Activated CD8-positive, alpha-beta memory T cell treated with anti-CD3 and anti-CD28 coated beads, Interleukin-2, amount 50 U/mL, for 24 hours (primary cell): ENCODE measurements at regions not wholly inside any gene's neighbourhood (a gene's known extent, or its start where the extent isn't known, plus 50 kb on each side); places are given as distances from the start of the nearest gene placed in this dataset.

ENCODE experiments used
- DNase-seq: peaks from one replicate; pipeline ENCODE4 v3.0.0-alpha.2; 2020; ENCODE audit errors: extremely low read depth

GRCh38 chr10:14468023-14468441 lies 137.3 kb upstream of the FRMD4A start:
- no peak for DNase-seq

DNA sequence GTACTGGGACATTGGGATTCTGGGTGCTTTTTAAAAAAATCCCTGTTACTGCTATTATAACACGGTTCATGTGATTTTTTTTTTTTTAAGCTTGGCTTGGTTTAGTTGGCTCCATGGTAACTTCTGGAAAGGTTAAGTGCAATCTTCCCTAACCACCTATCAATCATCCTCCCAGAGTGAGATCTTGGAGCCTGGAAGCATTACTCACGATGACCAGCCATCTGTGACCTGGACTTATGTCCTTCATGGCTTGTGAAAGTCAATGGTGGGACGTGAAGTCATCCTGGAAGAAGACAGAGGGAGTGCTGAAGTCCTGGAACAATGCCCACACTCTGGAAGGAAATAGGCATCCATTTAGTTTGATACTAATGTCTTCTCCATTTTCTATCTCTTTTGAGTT lies 135.5 kb upstream of the FRMD4A start:
- no peak for DNase-seq

DNA sequence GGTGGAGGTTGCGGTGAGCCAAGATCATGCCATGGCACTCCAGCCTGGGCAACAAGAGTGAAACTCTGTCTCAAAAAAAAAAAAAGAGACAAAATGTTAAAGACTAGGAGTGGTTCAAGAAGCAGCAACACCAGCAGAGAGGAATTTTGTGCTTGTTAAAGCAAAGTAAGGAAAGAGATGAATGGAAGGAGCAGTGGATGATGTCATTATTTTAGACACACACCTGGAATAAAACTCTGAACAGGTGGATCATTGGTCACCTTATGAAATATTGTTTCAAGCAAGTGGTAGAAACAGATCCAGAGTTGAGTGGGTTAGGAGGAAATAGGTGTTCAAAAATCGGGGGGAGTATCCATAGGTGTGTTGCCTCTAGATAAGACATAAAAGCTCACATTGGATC lies 129.7 kb upstream of the FRMD4A start:
- no peak for DNase-seq

GRCh38 chr10:14459665-14460064 lies 128.9 kb upstream of the FRMD4A start:
- no peak for DNase-seq

DNA sequence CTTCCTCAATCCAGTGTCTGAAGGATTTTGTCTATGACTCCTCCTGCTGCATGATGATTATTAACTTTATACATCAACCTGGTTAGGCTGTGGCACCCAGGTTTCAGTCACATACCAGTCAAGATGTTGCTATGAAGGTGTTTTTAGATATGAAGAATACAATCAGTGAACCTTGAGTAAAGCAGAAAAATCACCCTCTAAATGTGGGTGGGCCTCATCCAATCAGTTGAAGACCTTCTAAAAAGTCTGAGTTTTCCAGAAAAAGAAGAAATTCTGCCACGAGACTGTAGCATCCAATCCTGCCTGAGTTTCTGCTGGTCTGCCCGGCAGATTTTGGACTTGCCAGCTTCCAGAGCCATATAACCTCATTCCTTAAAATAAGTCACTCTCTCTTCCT lies 126.1 kb upstream of the FRMD4A start:
- no peak for DNase-seq

DNA sequence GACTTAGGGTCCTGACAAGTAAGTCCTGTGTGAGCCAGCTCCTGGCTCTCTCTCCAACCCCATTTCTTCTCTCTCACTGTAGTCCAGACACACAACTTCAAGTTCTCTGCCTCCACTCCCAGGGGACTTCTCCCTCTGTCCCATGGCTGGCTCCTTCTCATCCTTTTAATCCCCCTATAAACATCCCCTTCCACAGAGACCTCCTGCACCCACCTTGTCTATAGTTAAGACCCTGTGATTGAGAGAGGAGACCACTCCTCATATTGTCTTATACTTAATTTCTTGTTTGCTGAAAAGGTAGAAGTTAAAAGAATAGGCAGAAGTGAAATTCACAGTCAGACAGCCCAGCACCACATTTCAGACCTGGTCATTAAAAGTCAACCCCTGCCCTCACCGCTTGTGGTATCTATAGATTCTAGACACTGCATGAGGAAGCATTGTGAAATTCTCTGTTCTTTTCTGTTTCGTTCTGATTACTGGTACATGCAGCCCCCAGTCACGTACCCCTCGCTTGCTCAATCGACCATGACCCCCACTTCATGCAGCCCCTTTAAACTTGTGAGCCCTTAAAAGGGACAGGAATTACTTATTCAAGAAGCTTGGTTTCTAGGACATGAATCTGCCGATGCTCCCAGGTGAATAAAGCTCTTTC lies 125.6 kb upstream of the FRMD4A start:
- DNase-seq = no peak

DNA sequence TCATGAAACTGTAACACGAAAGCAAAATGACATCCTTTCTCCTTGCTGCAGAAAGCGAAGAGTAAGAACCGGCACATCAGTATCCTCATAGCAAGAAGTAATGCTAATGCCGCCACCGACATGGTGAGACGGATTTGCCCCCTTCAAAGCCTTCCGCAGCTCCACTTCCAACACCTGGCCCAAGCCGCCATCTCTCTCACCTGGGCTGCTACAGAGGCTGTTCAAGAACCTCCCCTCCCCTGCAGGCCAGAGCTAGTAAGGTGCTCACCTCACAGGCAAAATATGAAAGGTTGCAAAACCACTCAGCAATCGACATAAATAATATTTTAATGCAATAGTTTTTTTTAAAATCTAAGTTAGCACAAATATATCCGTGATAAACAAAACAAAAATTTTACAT lies 123.9 kb upstream of the FRMD4A start:
- no peak for DNase-seq

- no peak for DNase-seq
These were observed 123.5 kb upstream of the FRMD4A start for GRCh38 chr10:14454206-14454605.

GRCh38 chr10:14453593-14453992 lies 122.9 kb upstream of the FRMD4A start:
- DNase-seq = no peak

GRCh38 chr10:14451341-14451740 lies 120.6 kb upstream of the FRMD4A start:
- DNase-seq = no peak

DNA sequence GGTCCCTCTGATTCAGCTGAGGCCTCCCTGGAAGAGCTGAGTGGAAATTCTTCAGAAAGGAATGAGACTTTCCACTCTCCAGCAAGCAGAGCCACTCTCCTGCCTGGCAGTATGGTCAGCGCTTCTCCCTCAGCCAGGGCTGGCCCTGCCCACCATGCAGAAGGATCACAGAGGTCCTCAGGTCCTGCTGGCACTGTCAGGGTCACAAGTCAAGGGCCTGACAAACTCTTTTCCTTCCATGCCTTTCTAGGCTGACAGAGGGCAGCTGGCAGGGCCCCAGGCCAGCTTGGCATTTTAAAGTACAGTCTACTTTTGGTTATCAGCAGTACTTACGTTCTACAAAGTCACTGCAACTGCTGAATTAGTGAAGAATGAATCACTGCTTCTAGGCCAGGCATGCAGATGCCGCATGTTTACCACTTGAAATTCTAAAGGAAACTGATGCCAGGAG lies 119.3 kb upstream of the FRMD4A start:
- DNase-seq = no peak

DNA sequence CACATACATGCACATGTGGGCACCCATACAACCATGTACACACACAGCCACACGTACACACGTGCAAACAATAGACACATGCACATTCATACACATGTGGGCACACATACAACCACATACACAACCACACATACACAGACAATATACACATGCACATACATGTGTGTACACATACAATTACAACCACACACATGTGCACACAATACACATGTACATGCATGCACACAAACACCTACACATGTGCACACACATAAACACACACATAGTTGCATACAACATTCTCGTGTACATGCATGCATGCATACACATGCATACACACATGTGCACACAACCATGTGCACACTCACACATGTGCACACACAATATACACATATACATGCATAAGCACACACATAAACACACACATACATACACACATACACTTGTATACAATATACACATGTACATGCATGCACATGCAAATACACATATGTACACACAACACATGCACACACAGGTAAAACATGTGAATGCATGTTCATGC lies 118.6 kb upstream of the FRMD4A start:
- no peak for DNase-seq

- no peak for DNase-seq
These were observed 117.7 kb upstream of the FRMD4A start for GRCh38 chr10:14448197-14448990.

DNA sequence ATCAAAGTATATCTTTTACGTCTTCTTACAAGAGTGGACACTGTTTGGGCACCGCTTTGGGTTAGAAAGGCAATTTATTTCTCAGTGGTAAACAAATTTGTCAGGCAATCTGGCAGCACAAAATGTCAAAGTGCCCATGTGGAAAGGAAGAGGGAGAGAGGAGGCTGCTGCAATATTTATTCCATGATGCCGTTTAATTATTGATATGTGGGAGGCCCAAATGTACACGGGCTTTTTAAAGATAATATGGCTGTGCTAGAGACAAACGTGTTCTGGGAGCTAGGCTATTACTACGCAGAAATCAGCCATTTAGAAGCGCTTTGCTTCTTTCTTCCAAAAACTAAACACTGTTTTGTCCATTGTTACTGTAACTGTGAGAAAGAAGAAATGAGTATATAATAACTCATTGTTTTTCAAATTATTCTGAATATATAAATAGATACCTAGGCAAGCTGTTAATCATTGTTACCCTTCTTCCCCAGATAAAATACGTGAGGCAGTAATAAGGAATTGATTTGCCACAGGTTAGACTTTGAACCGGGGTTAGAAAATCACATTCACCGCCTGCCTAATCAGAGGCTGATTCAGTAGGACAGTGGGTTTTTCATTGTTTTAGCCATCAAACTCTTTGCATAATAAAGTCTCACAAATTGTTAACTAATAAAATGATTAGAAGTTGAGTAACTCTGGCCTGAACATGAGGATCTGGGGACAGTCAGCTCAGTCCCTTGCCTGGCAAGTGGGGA lies 116.5 kb upstream of the FRMD4A start:
- no peak for DNase-seq

GRCh38 chr10:14439451-14440259 lies 108.9 kb upstream of the FRMD4A start:
- no peak for DNase-seq

DNA sequence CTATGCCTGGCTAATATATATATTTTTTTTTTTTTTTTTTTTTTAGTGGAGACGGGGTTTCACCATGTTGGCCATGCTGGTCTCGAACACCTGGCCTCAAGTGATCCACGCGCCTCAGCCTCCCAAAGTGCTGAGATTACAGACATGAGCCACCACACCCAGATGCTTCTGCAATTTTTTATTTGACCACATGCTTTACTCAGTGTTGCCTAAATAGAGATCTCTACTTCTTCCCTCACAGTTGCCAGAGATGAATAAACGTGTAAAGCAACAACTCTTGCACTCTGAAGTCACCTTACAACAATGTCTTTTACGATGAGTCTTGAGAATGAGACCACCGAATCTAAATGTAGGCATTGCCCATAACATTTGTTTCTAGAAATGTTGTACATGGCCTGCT lies 107.9 kb upstream of the FRMD4A start:
- DNase-seq = no peak

- DNase-seq = no peak
These were observed 107.3 kb upstream of the FRMD4A start for GRCh38 chr10:14438057-14438456.

- no peak for DNase-seq
These were observed 105.4 kb upstream of the FRMD4A start for GRCh38 chr10:14435976-14436632.

- DNase-seq = no peak
These were observed 102.4 kb upstream of the FRMD4A start for GRCh38 chr10:14433147-14433546.

DNA sequence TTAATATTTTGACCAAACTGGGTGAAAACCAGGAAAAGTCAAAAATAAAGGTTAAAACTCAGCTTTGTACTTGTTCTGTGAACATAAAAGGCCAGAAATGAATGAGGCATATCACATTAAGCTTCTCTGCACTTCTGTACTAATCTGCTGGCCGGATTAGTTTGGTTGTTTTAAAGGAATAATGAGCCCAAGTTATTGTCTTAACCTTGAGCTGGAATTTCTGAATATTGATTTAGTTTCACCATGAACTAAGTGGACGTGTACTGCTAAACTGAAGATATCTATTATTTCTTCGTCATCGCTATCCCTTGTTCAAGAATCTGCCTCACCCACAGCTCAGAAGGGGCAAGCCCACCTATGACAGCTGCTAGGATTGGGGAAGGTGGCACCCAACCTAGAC lies 101.1 kb upstream of the FRMD4A start:
- DNase-seq = no peak

DNA sequence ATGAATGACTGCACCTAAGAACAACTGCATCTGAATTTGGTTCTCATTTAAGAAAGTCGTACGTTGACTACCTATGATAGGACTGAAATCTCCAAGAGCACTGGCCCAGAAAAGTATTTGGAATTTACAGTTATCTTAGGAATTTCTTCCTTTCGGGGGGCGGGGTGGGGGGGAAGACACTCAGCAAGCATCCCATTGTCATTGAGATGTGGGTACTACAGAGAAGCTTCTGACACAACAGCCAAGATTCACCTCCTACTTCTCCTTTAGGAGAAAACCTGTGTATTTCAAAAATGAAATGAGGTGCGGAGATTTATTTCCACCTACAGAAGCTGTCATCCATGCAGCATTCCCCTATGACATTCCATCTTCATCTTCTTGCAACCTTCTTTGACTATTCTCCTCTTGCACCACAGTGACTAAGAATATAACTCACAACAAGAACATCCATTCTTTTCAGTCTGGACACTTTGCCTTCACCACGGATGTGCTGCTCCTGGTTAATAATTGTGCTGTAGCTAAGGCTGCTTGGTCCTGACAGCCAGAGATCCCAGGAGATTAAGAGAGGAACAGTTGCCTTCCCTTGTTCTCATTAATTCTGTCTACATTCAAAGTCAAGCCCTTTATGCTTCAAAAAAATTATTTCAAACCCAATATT lies 98.4 kb upstream of the FRMD4A start:
- DNase-seq = no peak
